HepG2 (cell line): ENCODE measurements at regions not wholly inside any gene's neighbourhood (a gene's known extent, or its start where the extent isn't known, plus 50 kb on each side); places are given as distances from the start of the nearest gene placed in this dataset.

ENCODE experiments used
- ATAC-seq: fragments of 200-7000 bp; cut with Tn5 transposase; 3 replicates; pipeline ENCODE4 v1.9.1; 2020; ENCODE audit warnings: mild to moderate bottlenecking, moderate library complexity
- BruUV-seq: library from RNA; stranded (reverse); fragments of 400-500 nt; replicated peaks from 2 replicates; lab custom pipeline; 2021; lab: Mats Ljungman, UMichigan
- CTCF ChIA-PET: fragments of 300-600 bp; formaldehyde crosslinking; extraction: SDS; loops from one replicate; lab custom pipeline; 2021; ENCODE audit warnings: low total read pairs, inconsistent platforms, low intra/inter-chr PET ratio; lab: Yijun Ruan, JAX
- POLR2A ChIA-PET: fragments of 350-600 bp; sonication (Branson Sonifier 250); formaldehyde crosslinking; loops from one replicate; lab custom pipeline; 2020; ENCODE audit warnings: antibody characterized with exemption, inconsistent platforms; lab: Yijun Ruan, JAX
- DNase-seq: peaks from one replicate; pipeline ENCODE4 v3.0.0-alpha.2; 2015; ENCODE audit warnings: low spot score
- FAIRE-seq: peaks from 3 replicates; lab custom pipeline; 2011; peaks lifted over from hg19 to GRCh38; lab: Jason Lieb, UNC
- H2AFZ ChIP-seq: one replicate; pipeline ENCODE4 v1.6.1; 2011; ENCODE audit warnings: low read length, inconsistent platforms
- H3K27ac ChIP-seq: fragments of 300-600 bp; 3 replicates; pipeline ENCODE4 v1.8.0; 2011; ENCODE audit warnings: mixed run types, mild to moderate bottlenecking, mixed read lengths, low read length, inconsistent platforms; ENCODE audit not compliant: insufficient read depth; ENCODE audit errors: extremely low read length
- H3K27me3 ChIP-seq, 2 experiments: fragments of 200-600 bp in 1 of 2; 2 replicates in 1 of 2; 3 replicates in 1 of 2; pipeline versions ENCODE4 v1.6.0 to v1.8.0; 2011; ENCODE audit warnings: low read length in 2 of 2, mild to moderate bottlenecking in 2 of 2, moderate library complexity in 2 of 2, inconsistent platforms in 1 of 2; ENCODE audit not compliant: insufficient read depth in 2 of 2, control insufficient read depth in 1 of 2
- H3K36me3 ChIP-seq, 2 experiments: fragments of 200-600 bp in 1 of 2; replicated peaks in 1 of 2; 2 replicates in 1 of 2; 3 replicates in 1 of 2; pipeline versions ENCODE4 v1.5.1 to v1.8.0; 2011; ENCODE audit warnings: low read length in 2 of 2, inconsistent platforms in 1 of 2; ENCODE audit not compliant: insufficient read depth in 2 of 2, control insufficient read depth in 1 of 2
- H3K4me1 ChIP-seq: 2 replicates; pipeline ENCODE4 v1.5.1; 2012; ENCODE audit warnings: low read length, inconsistent platforms; ENCODE audit not compliant: insufficient read depth
- H3K4me2 ChIP-seq: 2 replicates; pipeline ENCODE4 v1.6.0; 2011; ENCODE audit warnings: low read depth, low read length, inconsistent platforms
- H3K4me3 ChIP-seq, 3 experiments: fragments of 200-600 bp in 1 of 3; sonication (generic), shearing (Covaris generic) in 1 of 3; replicated peaks in 1 of 3; 2 replicates each; pipeline ENCODE4 v1.5.1; 2011 to 2016; ENCODE audit warnings: low read length in 3 of 3, inconsistent platforms in 2 of 3, low read depth in 2 of 3, mild to moderate bottlenecking in 2 of 3, control low read depth in 1 of 3, mixed read lengths in 1 of 3; ENCODE audit not compliant: insufficient read depth in 1 of 3
- H3K79me2 ChIP-seq: one replicate; pipeline ENCODE4 v1.6.1; 2011; ENCODE audit warnings: low read length, inconsistent platforms; ENCODE audit not compliant: insufficient read depth
- H3K9ac ChIP-seq: 2 replicates; pipeline ENCODE4 v1.6.0; 2011; ENCODE audit warnings: mild to moderate bottlenecking, low read depth, low read length, inconsistent platforms; ENCODE audit not compliant: insufficient read depth
- H3K9me3 ChIP-seq: 2 replicates; pipeline ENCODE4 v1.5.1; 2012; ENCODE audit warnings: mild to moderate bottlenecking, low read length
- H4K20me1 ChIP-seq: 2 replicates; pipeline ENCODE4 v1.6.0; 2011; ENCODE audit warnings: inconsistent platforms, mild to moderate bottlenecking, low read length, moderate library complexity; ENCODE audit not compliant: insufficient read depth
- FOXA3 ChIP-seq: IDR thresholded peaks from 2 replicates; pipeline ENCODE4 v1.6.1; 2016; ENCODE audit warnings: missing genetic modification reagents, missing compliant biosample characterization
- FOXP1 ChIP-seq, 2 experiments: fragments of 450-650 bp in 1 of 2; IDR thresholded peaks; 2 replicates each; pipeline ENCODE4 v1.6.1; 2017 to 2018; ENCODE audit warnings: antibody characterized with exemption in 1 of 2
- HCFC1 ChIP-seq: fragments of 150-350 bp; IDR thresholded peaks from 2 replicates; pipeline ENCODE4 v1.6.1; 2014; ENCODE audit warnings: low read depth, low read length
- NR2F1 ChIP-seq, 2 experiments: fragments of 450-650 bp in 1 of 2; formaldehyde crosslinking in 1 of 2; IDR thresholded peaks; 2 replicates each; pipeline versions ENCODE4 v1.5.0 to v1.6.1; 2016 to 2020; ENCODE audit warnings: mild to moderate bottlenecking in 1 of 2, missing compliant biosample characterization in 1 of 2, missing genetic modification reagents in 1 of 2, moderate library complexity in 1 of 2
- SETDB1 ChIP-seq: sonication (generic); formaldehyde crosslinking; IDR thresholded peaks from 2 replicates; pipeline ENCODE4 v1.5.1; 2020; ENCODE audit warnings: missing genetic modification reagents, mild to moderate bottlenecking, borderline replicate concordance
- SP140L ChIP-seq: sonication (generic); formaldehyde crosslinking; IDR thresholded peaks from 2 replicates; pipeline ENCODE4 v1.4.0; 2020; ENCODE audit warnings: missing genetic modification reagents, borderline replicate concordance
- TEAD3 ChIP-seq: optimal IDR thresholded peaks from 2 replicates; pipeline ENCODE3; 2016; ENCODE audit warnings: borderline replicate concordance
- ZNF230 ChIP-seq: sonication (generic); formaldehyde crosslinking; IDR thresholded peaks from 2 replicates; pipeline ENCODE4 v1.4.0; 2020; ENCODE audit warnings: mild to moderate bottlenecking, missing genetic modification reagents
- ZNF367 ChIP-seq: sonication (generic); formaldehyde crosslinking; IDR thresholded peaks from 2 replicates; pipeline ENCODE4 v1.4.0; 2020; ENCODE audit warnings: missing genetic modification reagents, borderline replicate concordance
- ZNF430 ChIP-seq: sonication (generic); formaldehyde crosslinking; IDR thresholded peaks from 2 replicates; pipeline ENCODE4 v1.9.0; 2021; ENCODE audit warnings: mild to moderate bottlenecking, missing genetic modification reagents
- ZNF484 ChIP-seq: sonication (generic); formaldehyde crosslinking; IDR thresholded peaks from 2 replicates; pipeline ENCODE4 v1.5.1; 2020; ENCODE audit warnings: mild to moderate bottlenecking, low read depth, missing genetic modification reagents, borderline replicate concordance
- ZNF83 ChIP-seq: sonication (generic); formaldehyde crosslinking; IDR thresholded peaks from 2 replicates; pipeline ENCODE4 v1.4.0; 2020; ENCODE audit warnings: missing genetic modification reagents, mild to moderate bottlenecking, borderline replicate concordance
- ZSCAN30 ChIP-seq: sonication (generic); formaldehyde crosslinking; IDR thresholded peaks from 2 replicates; pipeline ENCODE4 v1.5.0; 2020; ENCODE audit warnings: mild to moderate bottlenecking, missing genetic modification reagents
- WGBS: methylation state at CpG from one replicate; pipeline ENCODE4 v1.1.6; 2017; ENCODE audit warnings: low lambda C conversion rate; 5-methylcytosine and 5-hydroxymethylcytosine counted together
- in situ Hi-C: cut with HindIII; loops from 2 replicates; pipeline ENCODE4 v1.10.0; 2017; ENCODE audit warnings: low pct_unique_long_range_greater_than_20kb; ENCODE audit not compliant: extremely low pct_ligation_motif_present
- intact Hi-C: fragments of 100-400 bp; cut with micrococcal nuclease; formaldehyde crosslinking; loops from one replicate; pipeline ENCODE4 v1.10.0; 2022; ENCODE audit not compliant: unreplicated experiment
- TF ChIP-seq, protein P1 (sequence below): IDR thresholded peaks from 2 replicates; pipeline ENCODE4 v1.6.1; 2016
- TF ChIP-seq, protein P2 (sequence below): sonication (generic); formaldehyde crosslinking; IDR thresholded peaks from 2 replicates; pipeline ENCODE4 v1.4.0; 2020; ENCODE audit warnings: missing genetic modification reagents
- TF ChIP-seq, protein P3 (sequence below): sonication (generic); formaldehyde crosslinking; IDR thresholded peaks from 2 replicates; pipeline ENCODE4 v1.4.0; 2020; ENCODE audit warnings: missing genetic modification reagents, mild to moderate bottlenecking, borderline replicate concordance
- TF ChIP-seq, protein P4 (sequence below): sonication (generic); formaldehyde crosslinking; IDR thresholded peaks from 2 replicates; pipeline ENCODE4 v1.5.1; 2020; ENCODE audit warnings: missing genetic modification reagents, mild to moderate bottlenecking, borderline replicate concordance

DNA sequence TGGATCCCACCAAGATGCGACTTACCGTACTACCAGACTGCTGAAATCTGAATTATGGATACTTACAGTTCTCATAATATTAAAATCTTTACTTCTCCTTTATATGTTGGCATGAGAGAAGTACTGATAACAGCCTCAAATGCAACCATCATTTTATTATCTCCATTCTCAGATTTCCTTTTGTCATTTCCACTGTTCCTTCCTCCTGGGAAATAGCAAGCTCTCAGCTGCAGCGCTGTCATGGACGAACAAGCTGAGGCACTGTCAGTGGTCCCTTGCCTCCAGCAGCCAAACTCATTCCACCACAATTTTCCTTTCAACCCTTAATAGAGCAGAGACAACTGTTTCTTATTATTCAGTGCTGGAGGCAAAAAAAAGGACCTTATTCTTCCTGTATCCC is 478.4 kb downstream of the ARL4A start (continued):
- no peak for TF ChIP-seq SETDB1 (CRISPR knock-in tag)
- TF ChIP-seq ZNF484 (CRISPR knock-in tag): no peak
- TF ChIP-seq TEAD3 (CRISPR knock-in tag): no peak
- TF ChIP-seq, protein P1, sequence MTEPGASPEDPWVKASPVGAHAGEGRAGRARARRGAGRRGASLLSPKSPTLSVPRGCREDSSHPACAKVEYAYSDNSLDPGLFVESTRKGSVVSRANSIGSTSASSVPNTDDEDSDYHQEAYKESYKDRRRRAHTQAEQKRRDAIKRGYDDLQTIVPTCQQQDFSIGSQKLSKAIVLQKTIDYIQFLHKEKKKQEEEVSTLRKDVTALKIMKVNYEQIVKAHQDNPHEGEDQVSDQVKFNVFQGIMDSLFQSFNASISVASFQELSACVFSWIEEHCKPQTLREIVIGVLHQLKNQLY: no peak
- no peak for TF ChIP-seq ZNF367 (CRISPR knock-in tag)
- no peak for TF ChIP-seq ZNF230 (CRISPR knock-in tag)
- TF ChIP-seq ZNF430: no peak
- TF ChIP-seq, all 625 proteins: peak for 0

DNA sequence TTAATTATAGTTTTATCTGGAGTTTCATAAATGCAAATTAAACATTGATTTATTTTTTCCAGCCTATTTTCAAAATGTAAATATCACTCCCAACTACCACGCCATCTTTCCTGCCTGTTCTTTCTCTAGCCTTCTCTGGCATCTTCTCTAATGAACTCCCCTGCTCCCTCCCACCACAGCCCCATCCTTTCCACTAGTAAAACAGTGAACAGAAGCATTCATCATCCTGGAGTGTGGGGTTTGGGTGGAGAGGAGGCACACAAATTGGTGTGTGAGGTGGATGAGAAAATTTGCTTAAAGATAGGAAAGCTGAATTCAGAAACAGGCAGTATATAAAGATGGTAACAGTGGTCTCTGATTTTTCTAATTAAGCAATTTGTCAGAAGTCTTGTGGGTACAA is 479.4 kb downstream of the ARL4A start:
- H3K4me3 ChIP-seq: no peak overlapping the region
- FAIRE-seq (no peak), DNase-seq (no peak), ATAC-seq (no peak)
- H3K9me3 ChIP-seq: no peaks in the 10 kb centered on the region; the same call in 1 of the 2 replicates
- H3K4me2 ChIP-seq: no peak overlapping the region
- intact Hi-C loops: no loop called here
- no peaks in the 10 kb centered on the region for H3K79me2 ChIP-seq
- peaks cover 0 to 5% of the 10 kb centered on the region in 2 experiments; a peak in 1 of 5 replicates for H3K27me3 ChIP-seq
- no peak overlapping the region for H3K9ac ChIP-seq
- 5% methylated on average over 1 of the region's 1 CpG for WGBS
- no TSS peak for BruUV-seq
- in situ Hi-C loops: no loop called here
- ChIA-PET CTCF (no interaction called here), POLR2A (no interaction called here)
- TF ChIP-seq, protein P2, sequence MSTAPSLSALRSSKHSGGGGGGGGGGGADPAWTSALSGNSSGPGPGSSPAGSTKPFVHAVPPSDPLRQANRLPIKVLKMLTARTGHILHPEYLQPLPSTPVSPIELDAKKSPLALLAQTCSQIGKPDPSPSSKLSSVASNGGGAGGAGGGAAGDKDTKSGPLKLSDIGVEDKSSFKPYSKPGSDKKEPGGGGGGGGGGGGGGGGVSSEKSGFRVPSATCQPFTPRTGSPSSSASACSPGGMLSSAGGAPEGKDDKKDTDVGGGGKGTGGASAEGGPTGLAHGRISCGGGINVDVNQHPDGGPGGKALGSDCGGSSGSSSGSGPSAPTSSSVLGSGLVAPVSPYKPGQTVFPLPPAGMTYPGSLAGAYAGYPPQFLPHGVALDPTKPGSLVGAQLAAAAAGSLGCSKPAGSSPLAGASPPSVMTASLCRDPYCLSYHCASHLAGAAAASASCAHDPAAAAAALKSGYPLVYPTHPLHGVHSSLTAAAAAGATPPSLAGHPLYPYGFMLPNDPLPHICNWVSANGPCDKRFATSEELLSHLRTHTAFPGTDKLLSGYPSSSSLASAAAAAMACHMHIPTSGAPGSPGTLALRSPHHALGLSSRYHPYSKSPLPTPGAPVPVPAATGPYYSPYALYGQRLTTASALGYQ (CRISPR knock-in tag): no peak
- TF ChIP-seq ZNF83 (CRISPR knock-in tag) (no peak), FOXP1 (IDR thresholded peaks at IDR 0.05) (no peak), FOXP1 (CRISPR knock-in tag; IDR thresholded peaks at IDR 0.05) (no peak), NR2F1 (CRISPR knock-in tag; IDR thresholded peaks at IDR 0.05) (no peak), SP140L (no peak), FOXA3 (CRISPR knock-in tag) (no peak), ZNF484 (CRISPR knock-in tag) (no peak), HCFC1 (no peak), ZSCAN30 (CRISPR knock-in tag) (no peak)
- TF ChIP-seq, protein P3, sequence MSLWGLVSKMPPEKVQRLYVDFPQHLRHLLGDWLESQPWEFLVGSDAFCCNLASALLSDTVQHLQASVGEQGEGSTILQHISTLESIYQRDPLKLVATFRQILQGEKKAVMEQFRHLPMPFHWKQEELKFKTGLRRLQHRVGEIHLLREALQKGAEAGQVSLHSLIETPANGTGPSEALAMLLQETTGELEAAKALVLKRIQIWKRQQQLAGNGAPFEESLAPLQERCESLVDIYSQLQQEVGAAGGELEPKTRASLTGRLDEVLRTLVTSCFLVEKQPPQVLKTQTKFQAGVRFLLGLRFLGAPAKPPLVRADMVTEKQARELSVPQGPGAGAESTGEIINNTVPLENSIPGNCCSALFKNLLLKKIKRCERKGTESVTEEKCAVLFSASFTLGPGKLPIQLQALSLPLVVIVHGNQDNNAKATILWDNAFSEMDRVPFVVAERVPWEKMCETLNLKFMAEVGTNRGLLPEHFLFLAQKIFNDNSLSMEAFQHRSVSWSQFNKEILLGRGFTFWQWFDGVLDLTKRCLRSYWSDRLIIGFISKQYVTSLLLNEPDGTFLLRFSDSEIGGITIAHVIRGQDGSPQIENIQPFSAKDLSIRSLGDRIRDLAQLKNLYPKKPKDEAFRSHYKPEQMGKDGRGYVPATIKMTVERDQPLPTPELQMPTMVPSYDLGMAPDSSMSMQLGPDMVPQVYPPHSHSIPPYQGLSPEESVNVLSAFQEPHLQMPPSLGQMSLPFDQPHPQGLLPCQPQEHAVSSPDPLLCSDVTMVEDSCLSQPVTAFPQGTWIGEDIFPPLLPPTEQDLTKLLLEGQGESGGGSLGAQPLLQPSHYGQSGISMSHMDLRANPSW (CRISPR knock-in tag): no peak
- TF ChIP-seq, protein P4, sequence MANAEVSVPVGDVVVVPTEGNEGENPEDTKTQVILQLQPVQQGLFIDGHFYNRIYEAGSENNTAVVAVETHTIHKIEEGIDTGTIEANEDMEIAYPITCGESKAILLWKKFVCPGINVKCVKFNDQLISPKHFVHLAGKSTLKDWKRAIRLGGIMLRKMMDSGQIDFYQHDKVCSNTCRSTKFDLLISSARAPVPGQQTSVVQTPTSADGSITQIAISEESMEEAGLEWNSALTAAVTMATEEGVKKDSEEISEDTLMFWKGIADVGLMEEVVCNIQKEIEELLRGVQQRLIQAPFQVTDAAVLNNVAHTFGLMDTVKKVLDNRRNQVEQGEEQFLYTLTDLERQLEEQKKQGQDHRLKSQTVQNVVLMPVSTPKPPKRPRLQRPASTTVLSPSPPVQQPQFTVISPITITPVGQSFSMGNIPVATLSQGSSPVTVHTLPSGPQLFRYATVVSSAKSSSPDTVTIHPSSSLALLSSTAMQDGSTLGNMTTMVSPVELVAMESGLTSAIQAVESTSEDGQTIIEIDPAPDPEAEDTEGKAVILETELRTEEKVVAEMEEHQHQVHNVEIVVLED: no peak
- no peaks in the 10 kb centered on the region for H3K36me3 ChIP-seq
- H3K4me1 ChIP-seq: no peaks in the 10 kb centered on the region
- H3K27ac ChIP-seq: no peak overlapping the region
- no peak overlapping the region for H2AFZ ChIP-seq
- H4K20me1 ChIP-seq: no peaks in the 10 kb centered on the region
